Activated B cell treated with CpG ODN at 0.5 μM for 24 hours (primary cell): ENCODE measurements at regions not wholly inside any gene's neighbourhood (a gene's known extent, or its start where the extent isn't known, plus 50 kb on each side); places are given as distances from the start of the nearest gene placed in this dataset.

Source experiments
- ATAC-seq: fragments of 200-7000 bp; cut with Tn5 transposase; one replicate; pipeline ENCODE4 v1.10.0; 2021; ENCODE audit warnings: low read depth, mild to moderate bottlenecking, moderate library complexity
- CTCF ChIA-PET: fragments of 350-600 bp; sonication (Branson Sonifier 250); formaldehyde crosslinking; loops from one replicate; lab custom pipeline; 2021; ENCODE audit warnings: antibody characterized with exemption; lab: Charles Lee
- POLR2A ChIA-PET: fragments of 350-600 bp; sonication (Branson Sonifier 250); formaldehyde crosslinking; loops from one replicate; lab custom pipeline; 2021; ENCODE audit warnings: antibody characterized with exemption; lab: Charles Lee
- DNase-seq: peaks from one replicate; pipeline ENCODE4 v3.0.0; 2022
- H3K27ac Mint-ChIP-seq: one replicate; pipeline ENCODE4 v1.8.0; 2020; ENCODE audit warnings: mixed read lengths
- H3K27me3 Mint-ChIP-seq: one replicate; pipeline ENCODE4 v1.8.0; 2021; ENCODE audit warnings: mixed read lengths
- H3K36me3 Mint-ChIP-seq: one replicate; pipeline ENCODE4 v1.8.0; 2021; ENCODE audit warnings: low read depth, mixed read lengths
- H3K4me1 Mint-ChIP-seq: one replicate; pipeline ENCODE4 v1.8.0; 2021; ENCODE audit warnings: mixed read lengths
- H3K4me3 Mint-ChIP-seq: one replicate; pipeline ENCODE4 v1.8.0; 2020; ENCODE audit warnings: mild to moderate bottlenecking, mixed read lengths
- H3K9me3 Mint-ChIP-seq: one replicate; pipeline ENCODE4 v1.8.0; 2020; ENCODE audit warnings: mixed read lengths
- intact Hi-C: fragments of 100-400 bp; cut with micrococcal nuclease; formaldehyde crosslinking; loops from one replicate; pipeline ENCODE4 v1.15.1; 2024
- TF ChIP-seq, protein P1 (sequence below): fragments of 200-600 bp; IDR thresholded peaks from one replicate; pipeline ENCODE4 v1.8.0; 2022; ENCODE audit warnings: antibody characterized with exemption, mild to moderate bottlenecking

DNA sequence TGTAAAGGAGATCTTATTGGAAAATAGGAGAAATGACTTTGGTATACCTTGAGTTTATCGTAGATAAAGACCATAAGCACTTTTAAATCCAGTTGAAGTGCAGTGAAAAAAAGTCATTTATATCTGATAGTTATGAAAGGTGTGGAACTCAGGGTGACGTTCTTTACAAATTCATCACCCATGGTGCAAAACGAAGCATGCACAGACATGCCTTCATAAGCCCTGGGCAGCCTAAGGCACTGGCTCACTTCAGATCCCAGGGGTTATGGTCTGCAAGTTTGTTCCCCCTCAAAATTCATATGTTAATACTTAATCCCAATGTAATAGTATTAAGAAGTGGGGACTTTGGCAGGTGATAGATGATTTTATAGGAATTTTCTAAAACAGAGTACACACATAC is 1216.4 kb upstream of the USP15 start:
- ATAC-seq (no peak), DNase-seq (no peak)
- H3K27ac Mint-ChIP-seq, result no peak overlapping the region
- TF ChIP-seq, protein P1, sequence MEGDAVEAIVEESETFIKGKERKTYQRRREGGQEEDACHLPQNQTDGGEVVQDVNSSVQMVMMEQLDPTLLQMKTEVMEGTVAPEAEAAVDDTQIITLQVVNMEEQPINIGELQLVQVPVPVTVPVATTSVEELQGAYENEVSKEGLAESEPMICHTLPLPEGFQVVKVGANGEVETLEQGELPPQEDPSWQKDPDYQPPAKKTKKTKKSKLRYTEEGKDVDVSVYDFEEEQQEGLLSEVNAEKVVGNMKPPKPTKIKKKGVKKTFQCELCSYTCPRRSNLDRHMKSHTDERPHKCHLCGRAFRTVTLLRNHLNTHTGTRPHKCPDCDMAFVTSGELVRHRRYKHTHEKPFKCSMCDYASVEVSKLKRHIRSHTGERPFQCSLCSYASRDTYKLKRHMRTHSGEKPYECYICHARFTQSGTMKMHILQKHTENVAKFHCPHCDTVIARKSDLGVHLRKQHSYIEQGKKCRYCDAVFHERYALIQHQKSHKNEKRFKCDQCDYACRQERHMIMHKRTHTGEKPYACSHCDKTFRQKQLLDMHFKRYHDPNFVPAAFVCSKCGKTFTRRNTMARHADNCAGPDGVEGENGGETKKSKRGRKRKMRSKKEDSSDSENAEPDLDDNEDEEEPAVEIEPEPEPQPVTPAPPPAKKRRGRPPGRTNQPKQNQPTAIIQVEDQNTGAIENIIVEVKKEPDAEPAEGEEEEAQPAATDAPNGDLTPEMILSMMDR, result no peak
- no peaks in the 10 kb centered on the region for H3K36me3 Mint-ChIP-seq
- no peaks in the 10 kb centered on the region for H3K9me3 Mint-ChIP-seq
- ChIA-PET CTCF (no interaction called here), POLR2A (no interaction called here)
- intact Hi-C loops, result no loop called here
- no peak overlapping the region for H3K4me3 Mint-ChIP-seq
- H3K4me1 Mint-ChIP-seq, result no peaks in the 10 kb centered on the region
- no peaks in the 10 kb centered on the region for H3K27me3 Mint-ChIP-seq

DNA sequence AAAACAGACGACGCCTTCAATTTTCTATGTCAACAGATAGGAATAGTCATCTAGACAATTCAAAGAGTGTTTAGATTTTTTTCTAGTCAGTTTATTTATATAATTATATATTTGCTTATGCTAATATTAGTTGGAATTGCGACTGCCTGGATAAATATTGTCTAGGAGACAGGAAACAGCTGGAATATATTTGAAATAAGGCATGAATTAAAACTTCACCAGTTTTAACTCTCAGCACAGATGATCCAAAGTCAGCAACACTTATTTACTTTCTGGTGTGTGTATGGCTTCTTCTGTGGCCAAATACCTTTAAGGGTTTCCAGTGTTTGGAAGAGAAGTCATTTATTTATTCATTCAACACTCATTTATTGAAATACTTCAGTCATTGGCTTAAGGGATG is 1215.4 kb upstream of the USP15 start:
- H3K36me3 Mint-ChIP-seq, result no peaks in the 10 kb centered on the region
- POLR2A ChIA-PET, result no interaction called here
- no peaks in the 10 kb centered on the region for H3K4me1 Mint-ChIP-seq

DNA sequence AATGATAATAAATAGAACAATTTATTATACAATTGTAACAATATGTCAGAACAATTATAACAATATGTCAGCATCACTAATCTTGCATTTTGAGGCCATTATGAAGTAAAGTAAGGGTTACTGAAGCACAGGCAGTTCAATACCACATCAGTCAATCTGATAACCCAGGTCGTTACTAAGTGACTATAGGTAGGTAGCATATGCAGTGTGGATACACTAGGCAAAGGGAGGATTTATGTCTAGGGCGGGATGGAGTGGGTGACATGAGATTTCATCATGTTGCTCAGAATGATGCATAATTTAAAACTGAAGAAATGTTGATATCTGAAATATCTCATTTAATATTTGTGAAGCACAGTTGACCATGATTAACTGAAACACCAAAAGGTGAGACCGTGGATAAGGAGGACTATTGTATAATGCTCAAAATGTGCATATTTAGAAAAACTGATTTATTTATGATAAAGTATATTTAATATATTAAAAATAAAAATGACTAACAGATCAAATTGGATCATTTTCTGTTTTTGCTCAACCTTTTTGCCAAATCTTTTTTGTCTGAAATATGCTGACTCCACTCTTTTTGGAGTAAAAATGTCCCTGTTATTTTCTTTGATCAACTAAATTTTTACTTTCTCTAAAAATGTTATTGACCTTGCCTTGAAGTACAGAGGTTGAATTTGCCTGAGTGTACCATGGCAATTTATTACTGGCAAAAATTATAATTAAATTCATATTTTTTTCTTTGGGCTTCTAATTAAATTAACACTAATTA is 1189.4 kb upstream of the USP15 start:
- POLR2A ChIA-PET, result no interaction called here
- peaks cover 3% of the 10 kb centered on the region for H3K9me3 Mint-ChIP-seq

More for the DNA sequence above, 1215.4 kb upstream of the USP15 start:
- DNase-seq (no peak), ATAC-seq (no peak)
- TF ChIP-seq, protein P1, result no peak
- H3K27ac Mint-ChIP-seq, result no peak overlapping the region
- intact Hi-C loops, result no loop called here
- no peaks in the 10 kb centered on the region for H3K9me3 Mint-ChIP-seq
- H3K4me3 Mint-ChIP-seq, result no peak overlapping the region
- H3K27me3 Mint-ChIP-seq, result no peaks in the 10 kb centered on the region
- CTCF ChIA-PET, result no interaction called here

DNA sequence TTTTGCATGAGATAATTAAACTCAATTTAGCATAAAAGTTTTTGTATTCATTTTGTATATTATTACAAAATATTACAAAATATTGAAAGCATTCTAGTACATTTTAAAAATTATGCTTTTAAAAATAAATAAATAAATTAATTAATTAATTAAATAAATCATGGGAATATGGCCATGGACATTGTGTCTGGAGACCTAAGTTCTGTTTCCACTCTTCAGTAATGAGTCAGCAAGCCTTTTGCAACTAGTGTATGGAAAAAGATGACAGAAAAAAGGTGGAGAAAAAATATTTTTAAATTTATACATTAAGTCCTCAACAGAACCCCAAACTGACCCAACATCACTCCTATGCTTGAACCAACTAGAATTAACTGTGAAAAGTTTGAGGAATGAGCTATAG is 1187.5 kb upstream of the USP15 start:
- no peak overlapping the region for H3K4me3 Mint-ChIP-seq
- DNase-seq, result no peak
- no peaks in the 10 kb centered on the region for H3K36me3 Mint-ChIP-seq
- no peak for ATAC-seq
- ChIA-PET CTCF (no interaction called here), POLR2A (no interaction called here)
- H3K27ac Mint-ChIP-seq, result no peak overlapping the region
- intact Hi-C loops, result no loop called here
- H3K27me3 Mint-ChIP-seq, result no peaks in the 10 kb centered on the region
- TF ChIP-seq, protein P1, result no peak
- H3K4me1 Mint-ChIP-seq, result no peaks in the 10 kb centered on the region
- H3K9me3 Mint-ChIP-seq, result peaks cover 3% of the 10 kb centered on the region

More for the DNA sequence above, 1189.4 kb upstream of the USP15 start:
- no peak for ATAC-seq
- DNase-seq, result no peak
- no peaks in the 10 kb centered on the region for H3K27me3 Mint-ChIP-seq
- intact Hi-C loops, result no loop called here
- H3K4me1 Mint-ChIP-seq, result no peaks in the 10 kb centered on the region
- H3K36me3 Mint-ChIP-seq, result no peaks in the 10 kb centered on the region
- TF ChIP-seq, protein P1, result no peak
- CTCF ChIA-PET, result no interaction called here
- no peak overlapping the region for H3K4me3 Mint-ChIP-seq
- H3K27ac Mint-ChIP-seq, result no peak overlapping the region

DNA sequence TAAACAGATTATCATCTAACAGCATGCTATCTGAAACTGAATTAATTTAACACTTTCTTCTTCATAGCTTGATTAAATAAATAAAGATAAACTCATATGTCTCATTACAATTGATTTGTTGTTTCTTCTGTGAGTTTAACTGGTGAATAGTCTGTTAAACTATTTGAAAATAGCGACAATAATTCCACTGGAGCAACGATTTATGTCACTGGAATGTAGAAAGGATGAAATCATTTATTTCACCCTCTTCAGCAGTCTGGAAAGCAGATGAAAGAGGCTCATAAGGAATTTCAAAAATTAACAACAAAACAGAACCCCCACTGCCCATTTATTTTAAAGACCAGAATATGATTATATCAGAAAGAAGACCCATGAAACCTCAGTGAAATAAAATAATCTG is 1165.1 kb upstream of the USP15 start:
- H3K4me1 Mint-ChIP-seq, result no peaks in the 10 kb centered on the region
- CTCF ChIA-PET, result no interaction called here
- no peak overlapping the region for H3K27ac Mint-ChIP-seq
- no peak overlapping the region for H3K4me3 Mint-ChIP-seq
- TF ChIP-seq, protein P1, result no peak
- POLR2A ChIA-PET, result no interaction called here
- ATAC-seq (no peak), DNase-seq (no peak)
- H3K9me3 Mint-ChIP-seq, result no peaks in the 10 kb centered on the region
- no peaks in the 10 kb centered on the region for H3K36me3 Mint-ChIP-seq
- no peaks in the 10 kb centered on the region for H3K27me3 Mint-ChIP-seq
- intact Hi-C loops, result no loop called here
